K562 (cell line): ENCODE measurements at regions not wholly inside any gene's neighbourhood (a gene's known extent, or its start where the extent isn't known, plus 50 kb on each side); places are given as distances from the start of the nearest gene placed in this dataset.

Experiments
- ATAC-seq: fragments of 200-7000 bp; cut with Tn5 transposase; 3 replicates; pipeline ENCODE4 v1.9.1; 2020; ENCODE audit warnings: moderate library complexity
- BruUV-seq: library from RNA; stranded (reverse); fragments of 400-500 nt; replicated peaks from 2 replicates; lab custom pipeline; 2021; lab: Mats Ljungman, UMichigan
- CTCF ChIA-PET: fragments of 300-600 bp; formaldehyde crosslinking; extraction: SDS; loops from one replicate; lab custom pipeline; 2021; ENCODE audit warnings: low intra/inter-chr PET ratio; lab: Yijun Ruan, JAX
- POLR2A ChIA-PET: fragments of 300-600, 350-650 bp; sonication (Branson Sonifier 250); formaldehyde crosslinking; extraction: SDS; loops from one replicate; lab custom pipeline; 2021; ENCODE audit warnings: antibody characterized with exemption, inconsistent platforms; lab: Yijun Ruan, JAX
- DNase-seq, 4 experiments: peaks; one replicate each; pipeline versions ENCODE4 v3.0.0 to v3.0.0-alpha.2; 2011 to 2018; ENCODE audit warnings: low spot score in 3 of 4, mixed read lengths in 3 of 4; ENCODE audit errors: extremely low read depth in 1 of 4
- FAIRE-seq: peaks from 2 replicates; lab custom pipeline; 2011; peaks lifted over from hg19 to GRCh38; lab: Jason Lieb, UNC
- H2AFZ ChIP-seq: 2 replicates; pipeline ENCODE4 v1.6.0; 2011; ENCODE audit warnings: low read depth, low read length, control low read depth, inconsistent platforms
- H3K27ac ChIP-seq: fragments of 200-600 bp; 3 replicates; pipeline ENCODE4 v1.8.0; 2011; ENCODE audit warnings: low read depth, mild to moderate bottlenecking, control low read depth, inconsistent platforms, low read length, moderate library complexity, mixed read lengths; ENCODE audit errors: extremely low read depth
- H3K27me3 ChIP-seq, 2 experiments: fragments of 300-600 bp in 1 of 2; 2 replicates in 1 of 2; 3 replicates in 1 of 2; pipeline versions ENCODE4 v1.6.0 to v1.8.0; 2011; ENCODE audit warnings: inconsistent platforms in 2 of 2, low read length in 2 of 2, mild to moderate bottlenecking in 1 of 2, mixed read lengths in 1 of 2, moderate library complexity in 1 of 2; ENCODE audit not compliant: control insufficient read depth in 2 of 2, insufficient read depth in 2 of 2
- H3K36me3 ChIP-seq: fragments of 300-600 bp; 3 replicates; pipeline ENCODE4 v1.8.0; 2011; ENCODE audit warnings: mild to moderate bottlenecking, low read length, inconsistent platforms; ENCODE audit not compliant: control insufficient read depth, insufficient read depth
- H3K4me1 ChIP-seq, 2 experiments: fragments of 200-600 bp in 1 of 2; replicated peaks in 1 of 2; 2 replicates in 1 of 2; 3 replicates in 1 of 2; pipeline versions ENCODE4 v1.5.1 to v1.8.0; 2011; ENCODE audit warnings: inconsistent platforms in 2 of 2, low read length in 2 of 2, mild to moderate bottlenecking in 1 of 2, mixed read lengths in 1 of 2, moderate library complexity in 1 of 2; ENCODE audit not compliant: control insufficient read depth in 2 of 2, insufficient read depth in 2 of 2
- H3K4me2 ChIP-seq: 2 replicates; pipeline ENCODE4 v1.6.1; 2011; ENCODE audit warnings: low read length, control low read depth, inconsistent platforms, mixed read lengths; ENCODE audit not compliant: insufficient read depth
- H3K4me3 ChIP-seq: fragments of 200-600 bp; sonication (generic), shearing (Covaris generic); 2 replicates; pipeline ENCODE4 v1.5.1; 2016; ENCODE audit warnings: control low read depth, inconsistent platforms
- H3K79me2 ChIP-seq: fragments of 200-600 bp; 3 replicates; pipeline ENCODE4 v1.8.0; 2011; ENCODE audit warnings: low read length, inconsistent platforms; ENCODE audit not compliant: control insufficient read depth, insufficient read depth
- H3K9ac ChIP-seq, 2 experiments: 2 replicates each; pipeline versions ENCODE4 v1.6.0 to v1.6.1; 2011; ENCODE audit warnings: low read depth in 2 of 2, low read length in 2 of 2, control low read depth in 1 of 2, inconsistent platforms in 1 of 2, mild to moderate bottlenecking in 1 of 2, mixed read lengths in 1 of 2; ENCODE audit not compliant: insufficient read depth in 1 of 2
- H3K9me1 ChIP-seq: one replicate; pipeline ENCODE4 v1.6.0; 2011; ENCODE audit warnings: inconsistent platforms, mild to moderate bottlenecking, low read length, moderate library complexity; ENCODE audit not compliant: control insufficient read depth, insufficient read depth
- H3K9me3 ChIP-seq: replicated peaks from 2 replicates; pipeline ENCODE4 v1.5.1; 2011; ENCODE audit warnings: low read depth, low read length, inconsistent platforms; ENCODE audit not compliant: control insufficient read depth, insufficient read depth
- H4K20me1 ChIP-seq: replicated peaks from 2 replicates; pipeline ENCODE4 v1.6.1; 2011; ENCODE audit warnings: low read length, inconsistent platforms, mixed read lengths; ENCODE audit not compliant: control insufficient read depth, insufficient read depth
- CHD1 ChIP-seq: fragments of 200-600 bp; sonication (generic); IDR thresholded peaks from one replicate; pipeline ENCODE4 v1.6.1; 2012; ENCODE audit warnings: mild to moderate bottlenecking, moderate library complexity, low read length, inconsistent platforms
- CREB3 ChIP-seq: fragments of 450-650 bp; conservative IDR thresholded peaks from 2 replicates; pipeline ENCODE4 v1.6.1; 2016; ENCODE audit warnings: missing genetic modification characterization, low read depth, mild to moderate bottlenecking, missing compliant biosample characterization, moderate library complexity
- ERF ChIP-seq: fragments of 450-650 bp; formaldehyde crosslinking; IDR thresholded peaks from 2 replicates; pipeline ENCODE4 v1.4.0; 2020; ENCODE audit warnings: mild to moderate bottlenecking, mixed read lengths
- GTF2B ChIP-seq: IDR thresholded peaks from 2 replicates; pipeline ENCODE4 v1.6.1; 2011; ENCODE audit not compliant: insufficient read length; ENCODE audit errors: extremely low read depth
- HLTF ChIP-seq: fragments of 450-650 bp; IDR thresholded peaks from 2 replicates; pipeline ENCODE4 v1.6.1; 2016
- MTF1 ChIP-seq: fragments of 250-450 bp; sonication (Bioruptor Pico); IDR thresholded peaks from 2 replicates; pipeline ENCODE4 v1.9.0; 2021; ENCODE audit warnings: moderate library complexity, mild to moderate bottlenecking, inconsistent platforms, borderline replicate concordance
- NCOA4 ChIP-seq: fragments of 450-650 bp; IDR thresholded peaks from 2 replicates; pipeline ENCODE4 v1.6.1; 2018; ENCODE audit warnings: mild to moderate bottlenecking; ENCODE audit not compliant: partially characterized antibody
- NRF1 ChIP-seq, 2 experiments: fragments of 450-650 bp; IDR thresholded peaks in 1 of 2; conservative IDR thresholded peaks in 1 of 2; 2 replicates each; pipeline ENCODE4 v1.6.1; 2014; ENCODE audit warnings: mild to moderate bottlenecking in 2 of 2
- OTX1 ChIP-seq: fragments of 450-650 bp; formaldehyde crosslinking; IDR thresholded peaks from 2 replicates; pipeline ENCODE4 v1.4.0; 2022; ENCODE audit warnings: mild to moderate bottlenecking
- SMARCA5 ChIP-seq: fragments of 450-650 bp; IDR thresholded peaks from 2 replicates; pipeline ENCODE4 v1.6.1; 2016
- STAT5B ChIP-seq: fragments of 250-450 bp; sonication (Bioruptor Pico); IDR thresholded peaks from 2 replicates; pipeline ENCODE4 v1.8.0; 2021; ENCODE audit warnings: mild to moderate bottlenecking, inconsistent platforms
- TEAD4 ChIP-seq, 2 experiments: sonication (generic) in 1 of 2; formaldehyde crosslinking in 1 of 2; IDR thresholded peaks; 2 replicates each; pipeline versions ENCODE4 v1.6.1 to v1.8.0; 2012 to 2022; ENCODE audit warnings: borderline replicate concordance in 1 of 2, inconsistent platforms in 1 of 2, low read length in 1 of 2, mild to moderate bottlenecking in 1 of 2, missing genetic modification reagents in 1 of 2
- U2AF2 ChIP-seq: fragments of 200-400 bp; formaldehyde crosslinking; optimal IDR thresholded peaks from 2 replicates; pipeline ENCODE3; 2017; ENCODE audit warnings: low read depth, mild to moderate bottlenecking, low read length
- ZKSCAN1 ChIP-seq: fragments of 150-350 bp; IDR thresholded peaks from 2 replicates; pipeline ENCODE4 v1.6.1; 2016; ENCODE audit warnings: low read depth, low read length
- ZNF282 ChIP-seq: sonication (generic); formaldehyde crosslinking; IDR thresholded peaks from 2 replicates; pipeline ENCODE4 v1.8.1; 2023; ENCODE audit warnings: missing genetic modification reagents
- WGBS: fragments of 100-300 bp; shearing (Covaris generic); methylation state at CpG from one replicate; pipeline ENCODE4 v1.1.6; 2016; ENCODE audit warnings: low coverage, mixed read lengths; ENCODE audit not compliant: insufficient coverage; ENCODE audit errors: missing lambda C conversion rate; 5-methylcytosine and 5-hydroxymethylcytosine counted together
- in situ Hi-C: fragments of 300-500 bp; cut with MboI; formaldehyde crosslinking; loops from 4 replicates; pipeline ENCODE4 v1.15.0; 2018; ENCODE audit warnings: inconsistent platforms, mixed read lengths
- intact Hi-C: fragments of 100-400 bp; cut with micrococcal nuclease; formaldehyde crosslinking; loops from 2 replicates; pipeline ENCODE4 v1.14.2; 2022
- TF ChIP-seq, protein P1 (sequence below): fragments of 450-650 bp; formaldehyde crosslinking; IDR thresholded peaks from 2 replicates; pipeline ENCODE4 v1.4.0; 2022; ENCODE audit warnings: mild to moderate bottlenecking, moderate library complexity
- TF ChIP-seq, protein P2 (sequence below): fragments of 450-650 bp; IDR thresholded peaks from 2 replicates; pipeline ENCODE4 v1.6.1; 2016; ENCODE audit warnings: antibody characterized with exemption
- TF ChIP-seq, protein P3 (sequence below): sonication (generic); formaldehyde crosslinking; IDR thresholded peaks from 2 replicates; pipeline ENCODE4 v1.8.0; 2022; ENCODE audit warnings: mild to moderate bottlenecking, missing genetic modification reagents

DNA sequence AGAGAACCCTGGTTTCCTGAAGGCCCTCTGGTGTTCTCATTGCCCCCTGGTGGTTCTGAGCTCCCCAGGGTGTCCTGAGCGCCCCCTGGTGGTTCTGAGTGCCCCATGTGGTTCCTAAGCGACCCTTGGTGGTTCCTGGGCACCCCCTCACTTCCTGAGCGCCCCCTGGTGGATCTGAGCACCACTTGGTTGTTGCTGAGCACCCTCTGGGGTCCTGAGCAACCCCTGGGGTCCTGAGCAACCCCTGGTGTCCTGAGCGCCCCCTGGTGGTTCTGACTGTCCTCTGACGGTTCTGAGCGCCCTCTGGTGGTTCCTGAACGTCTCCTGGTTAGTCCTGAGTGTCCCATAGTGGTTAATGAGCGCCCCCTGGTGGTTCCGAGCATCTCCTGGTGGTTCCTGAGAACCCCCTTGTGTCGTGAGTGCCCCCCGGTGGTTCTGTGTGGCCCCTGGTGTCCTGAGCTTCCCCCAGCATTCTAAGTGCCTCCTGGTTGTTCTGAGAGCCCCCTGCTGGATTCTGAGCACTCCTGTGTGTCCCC is 568.3 kb downstream of the TMEM121 start:
- CTCF ChIA-PET, result no interaction called here
- Histone ChIP-seq H3K9ac (no peak overlapping the region), H2AFZ (no peak overlapping the region), H3K4me1 (no peaks in the 10 kb centered on the region), H3K79me2 (no peaks in the 10 kb centered on the region), H3K36me3 (no peaks in the 10 kb centered on the region), H3K27ac (no peak overlapping the region), H3K4me3 (no peak overlapping the region), H3K4me2 (no peak overlapping the region), H4K20me1 (no peaks in the 10 kb centered on the region), H3K9me1 (no peaks in the 10 kb centered on the region), H3K27me3 (no peaks in the 10 kb centered on the region), H3K9me3 (no peaks in the 10 kb centered on the region)
- ATAC-seq, result no peak
- POLR2A ChIA-PET, result no interaction called here
- no peak for FAIRE-seq
- TF ChIP-seq ZNF282, result no peak
- TF ChIP-seq U2AF2, result no peak
- TF ChIP-seq ZKSCAN1, result no peak
- no peak for TF ChIP-seq SMARCA5
- TF ChIP-seq, protein P1, sequence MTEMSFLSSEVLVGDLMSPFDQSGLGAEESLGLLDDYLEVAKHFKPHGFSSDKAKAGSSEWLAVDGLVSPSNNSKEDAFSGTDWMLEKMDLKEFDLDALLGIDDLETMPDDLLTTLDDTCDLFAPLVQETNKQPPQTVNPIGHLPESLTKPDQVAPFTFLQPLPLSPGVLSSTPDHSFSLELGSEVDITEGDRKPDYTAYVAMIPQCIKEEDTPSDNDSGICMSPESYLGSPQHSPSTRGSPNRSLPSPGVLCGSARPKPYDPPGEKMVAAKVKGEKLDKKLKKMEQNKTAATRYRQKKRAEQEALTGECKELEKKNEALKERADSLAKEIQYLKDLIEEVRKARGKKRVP (CRISPR knock-in tag), result no peak
- TF ChIP-seq STAT5B, result no peak
- no peak for TF ChIP-seq CREB3 (tag)
- no peak for TF ChIP-seq TEAD4 (IDR thresholded peaks at IDR 0.05; ENCODE audit: low read length)
- TF ChIP-seq TEAD4 (CRISPR knock-in tag; IDR thresholded peaks at IDR 0.05; ENCODE audit: borderline replicate concordance), result no peak
- TF ChIP-seq NCOA4, result no peak
- TF ChIP-seq HLTF, result no peak
- TF ChIP-seq NRF1 (conservative IDR thresholded peaks at IDR 0.05 in 1 of 2, IDR thresholded peaks at IDR 0.05 in 1 of 2), result no peak
- no peak for TF ChIP-seq GTF2B
- no peak for TF ChIP-seq OTX1 (CRISPR knock-in tag)
- no peak for TF ChIP-seq ERF
- TF ChIP-seq, protein P2, sequence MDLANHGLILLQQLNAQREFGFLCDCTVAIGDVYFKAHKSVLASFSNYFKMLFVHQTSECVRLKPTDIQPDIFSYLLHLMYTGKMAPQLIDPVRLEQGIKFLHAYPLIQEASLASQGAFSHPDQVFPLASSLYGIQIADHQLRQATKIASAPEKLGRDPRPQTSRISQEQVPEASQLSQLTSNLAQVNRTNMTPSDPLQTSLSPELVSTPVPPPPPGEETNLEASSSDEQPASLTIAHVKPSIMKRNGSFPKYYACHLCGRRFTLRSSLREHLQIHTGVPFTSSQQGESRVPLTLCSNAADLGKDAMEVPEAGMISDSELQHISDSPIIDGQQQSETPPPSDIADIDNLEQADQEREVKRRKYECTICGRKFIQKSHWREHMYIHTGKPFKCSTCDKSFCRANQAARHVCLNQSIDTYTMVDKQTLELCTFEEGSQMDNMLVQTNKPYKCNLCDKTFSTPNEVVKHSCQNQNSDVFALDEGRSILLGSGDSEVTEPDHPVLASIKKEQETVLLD, result no peak
- TF ChIP-seq, protein P3, sequence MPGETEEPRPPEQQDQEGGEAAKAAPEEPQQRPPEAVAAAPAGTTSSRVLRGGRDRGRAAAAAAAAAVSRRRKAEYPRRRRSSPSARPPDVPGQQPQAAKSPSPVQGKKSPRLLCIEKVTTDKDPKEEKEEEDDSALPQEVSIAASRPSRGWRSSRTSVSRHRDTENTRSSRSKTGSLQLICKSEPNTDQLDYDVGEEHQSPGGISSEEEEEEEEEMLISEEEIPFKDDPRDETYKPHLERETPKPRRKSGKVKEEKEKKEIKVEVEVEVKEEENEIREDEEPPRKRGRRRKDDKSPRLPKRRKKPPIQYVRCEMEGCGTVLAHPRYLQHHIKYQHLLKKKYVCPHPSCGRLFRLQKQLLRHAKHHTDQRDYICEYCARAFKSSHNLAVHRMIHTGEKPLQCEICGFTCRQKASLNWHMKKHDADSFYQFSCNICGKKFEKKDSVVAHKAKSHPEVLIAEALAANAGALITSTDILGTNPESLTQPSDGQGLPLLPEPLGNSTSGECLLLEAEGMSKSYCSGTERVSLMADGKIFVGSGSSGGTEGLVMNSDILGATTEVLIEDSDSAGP (CRISPR knock-in tag), result no peak
- no peak for TF ChIP-seq CHD1
- no peak for TF ChIP-seq MTF1 (CRISPR knock-in tag)
- in situ Hi-C loops (no loop called here), intact Hi-C loops (no loop called here)
- no CpG with 5 or more reads among the region's 11 CpGs for WGBS
- no peak for DNase-seq
- no TSS peak for BruUV-seq
